ENCODE measurements at regions not wholly inside any gene's neighbourhood (a gene's known extent, or its start where the extent isn't known, plus 50 kb on each side); places are given as distances from the start of the nearest gene placed in this dataset.
"Not testable (repeated sequence)": the region's sequence is repeated elsewhere in the genome, so short reads cannot be mapped to it uniquely, and the experiment has no call there.

GRCh38 chr3:75327453-75327852 lies 336.7 kb upstream of the FRG2C start:
- Mint-ChIP-seq H3K36me3 (no peaks in the 10 kb centered on the region), H3K4me3 (no peak overlapping the region), H3K27ac (no peak overlapping the region)

GRCh38 chr3:75329476-75330097 lies 334.5 kb upstream of the FRG2C start:
- no peak for DNase-seq
- Mint-ChIP-seq H3K36me3 (no peaks in the 10 kb centered on the region), H3K9me3 (peaks cover 0 to 3% (median 0%) of the 10 kb centered on the region in 6 donors), H3K27me3 (ENCODE audit: low read depth in 3 of 3) (peaks cover 0 to 4% (median 0%) of the 10 kb centered on the region in 3 donors), H3K4me3 (no peak overlapping the region), H3K4me1 (no peaks in the 10 kb centered on the region), H3K27ac (no peak overlapping the region)

More at GRCh38 chr3:75327453-75327852, 336.7 kb upstream of the FRG2C start:
- peaks cover 0 to 3% (median 0%) of the 10 kb centered on the region in 6 donors for H3K9me3 Mint-ChIP-seq
- DNase-seq = no peak
- H3K27me3 Mint-ChIP-seq (ENCODE audit: low read depth in 3 of 3) = peaks cover 0 to 2% (median 0%) of the 10 kb centered on the region in 3 donors
- H3K4me1 Mint-ChIP-seq = no peaks in the 10 kb centered on the region

GRCh38 chr3:75330446-75330845 lies 333.7 kb upstream of the FRG2C start:
- not testable (repeated sequence) for H3K9me3 Mint-ChIP-seq; H3K36me3 Mint-ChIP-seq; H3K27me3 Mint-ChIP-seq (ENCODE audit: low read depth in 3 of 3); DNase-seq; H3K4me1 Mint-ChIP-seq; H3K4me3 Mint-ChIP-seq; H3K27ac Mint-ChIP-seq

- not testable (repeated sequence) for H3K4me3 Mint-ChIP-seq; H3K27ac Mint-ChIP-seq; H3K9me3 Mint-ChIP-seq; H3K27me3 Mint-ChIP-seq (ENCODE audit: low read depth in 3 of 3); H3K36me3 Mint-ChIP-seq; DNase-seq; H3K4me1 Mint-ChIP-seq
Measured at GRCh38 chr3:75332090-75332489, 332.0 kb upstream of the FRG2C start.

GRCh38 chr3:75332794-75333193 lies 331.3 kb upstream of the FRG2C start:
- Mint-ChIP-seq H3K9me3 (peaks cover 0 to 4% (median 0%) of the 10 kb centered on the region in 6 donors), H3K4me1 (no peaks in the 10 kb centered on the region), H3K27ac (no peak overlapping the region), H3K4me3 (no peak overlapping the region), H3K27me3 (ENCODE audit: low read depth in 3 of 3) (peaks cover 0 to 2% (median 2%) of the 10 kb centered on the region in 3 donors), H3K36me3 (no peaks in the 10 kb centered on the region)
- DNase-seq = no peak

GRCh38 chr3:75334299-75334698 lies 329.8 kb upstream of the FRG2C start:
- peaks cover 0 to 2% (median 2%) of the 10 kb centered on the region in 3 donors for H3K27me3 Mint-ChIP-seq (ENCODE audit: low read depth in 3 of 3)
- H3K36me3 Mint-ChIP-seq = no peaks in the 10 kb centered on the region
- DNase-seq = no peak
- no peak overlapping the region for H3K27ac Mint-ChIP-seq
- no peaks in the 10 kb centered on the region for H3K4me1 Mint-ChIP-seq
- H3K4me3 Mint-ChIP-seq = no peak overlapping the region
- H3K9me3 Mint-ChIP-seq = peaks cover 0 to 4% (median 0%) of the 10 kb centered on the region in 6 donors

- peaks cover 0 to 2% (median 0%) of the 10 kb centered on the region in 6 donors for H3K9me3 Mint-ChIP-seq
Measured at GRCh38 chr3:75337226-75337900, 326.8 kb upstream of the FRG2C start.

GRCh38 chr3:75338342-75338741 lies 325.8 kb upstream of the FRG2C start:
- Mint-ChIP-seq H3K4me1 (no peaks in the 10 kb centered on the region), H3K36me3 (no peaks in the 10 kb centered on the region), H3K27ac (no peak overlapping the region), H3K9me3 (peaks cover 0 to 2% (median 0%) of the 10 kb centered on the region in 6 donors), H3K4me3 (no peak overlapping the region), H3K27me3 (ENCODE audit: low read depth in 3 of 3) (peaks cover 0 to 2% (median 0%) of the 10 kb centered on the region in 3 donors)
- DNase-seq = no peak

More at GRCh38 chr3:75337226-75337900, 326.8 kb upstream of the FRG2C start:
- Mint-ChIP-seq H3K27ac (no peak overlapping the region), H3K4me1 (no peaks in the 10 kb centered on the region), H3K4me3 (no peak overlapping the region), H3K27me3 (ENCODE audit: low read depth in 3 of 3) (peaks cover 0 to 2% (median 2%) of the 10 kb centered on the region in 3 donors), H3K36me3 (no peaks in the 10 kb centered on the region)
- no peak for DNase-seq

GRCh38 chr3:75341324-75342067 lies 322.6 kb upstream of the FRG2C start:
- peaks cover 0 to 4% (median 0%) of the 10 kb centered on the region in 6 donors for H3K9me3 Mint-ChIP-seq
- H3K27ac Mint-ChIP-seq = no peak overlapping the region
- no peak for DNase-seq
- peaks cover 0 to 2% (median 0%) of the 10 kb centered on the region in 3 donors for H3K27me3 Mint-ChIP-seq (ENCODE audit: low read depth in 3 of 3)
- no peaks in the 10 kb centered on the region for H3K4me1 Mint-ChIP-seq
- no peak overlapping the region for H3K4me3 Mint-ChIP-seq
- H3K36me3 Mint-ChIP-seq = no peaks in the 10 kb centered on the region

- Mint-ChIP-seq H3K27ac (no peak overlapping the region), H3K36me3 (no peaks in the 10 kb centered on the region), H3K4me3 (no peak overlapping the region), H3K4me1 (no peaks in the 10 kb centered on the region), H3K9me3 (peaks cover 0 to 2% (median 0%) of the 10 kb centered on the region in 6 donors), H3K27me3 (ENCODE audit: low read depth in 3 of 3) (peaks cover 0 to 2% (median 0%) of the 10 kb centered on the region in 3 donors)
- no peak for DNase-seq
Measured at GRCh38 chr3:75342425-75342824, 321.7 kb upstream of the FRG2C start.

- H3K9me3 Mint-ChIP-seq; H3K27me3 Mint-ChIP-seq (ENCODE audit: low read depth in 3 of 3); H3K4me1 Mint-ChIP-seq; H3K27ac Mint-ChIP-seq; H3K36me3 Mint-ChIP-seq; H3K4me3 Mint-ChIP-seq; DNase-seq: not testable (repeated sequence)
Measured at GRCh38 chr3:75350536-75350935, 313.6 kb upstream of the FRG2C start.

- H3K27ac Mint-ChIP-seq; H3K27me3 Mint-ChIP-seq (ENCODE audit: low read depth in 3 of 3); H3K4me3 Mint-ChIP-seq; H3K9me3 Mint-ChIP-seq; H3K4me1 Mint-ChIP-seq; H3K36me3 Mint-ChIP-seq; DNase-seq: not testable (repeated sequence)
Measured at GRCh38 chr3:75362086-75362784, 301.9 kb upstream of the FRG2C start.

- not testable (repeated sequence) for DNase-seq; H3K4me1 Mint-ChIP-seq; H3K9me3 Mint-ChIP-seq; H3K36me3 Mint-ChIP-seq; H3K27me3 Mint-ChIP-seq (ENCODE audit: low read depth in 3 of 3); H3K27ac Mint-ChIP-seq
- peak overlapping the region in 1 of 5 donors; percentile 21 for H3K4me3 Mint-ChIP-seq
Measured at GRCh38 chr3:75372964-75373363, 291.2 kb upstream of the FRG2C start.

GRCh38 chr3:75379840-75380239 lies 284.3 kb upstream of the FRG2C start:
- H3K9me3 Mint-ChIP-seq; H3K4me1 Mint-ChIP-seq; H3K4me3 Mint-ChIP-seq; H3K36me3 Mint-ChIP-seq; H3K27me3 Mint-ChIP-seq (ENCODE audit: low read depth in 3 of 3); DNase-seq; H3K27ac Mint-ChIP-seq: not testable (repeated sequence)

Data from immature natural killer cell (primary cell).